ENCODE measurements at regions not wholly inside any gene's neighbourhood (a gene's known extent, or its start where the extent isn't known, plus 50 kb on each side); places are given as distances from the start of the nearest gene placed in this dataset.
A peak's percentile ranks its signal among the peaks of the same experiment; 100 is the strongest.

DNA sequence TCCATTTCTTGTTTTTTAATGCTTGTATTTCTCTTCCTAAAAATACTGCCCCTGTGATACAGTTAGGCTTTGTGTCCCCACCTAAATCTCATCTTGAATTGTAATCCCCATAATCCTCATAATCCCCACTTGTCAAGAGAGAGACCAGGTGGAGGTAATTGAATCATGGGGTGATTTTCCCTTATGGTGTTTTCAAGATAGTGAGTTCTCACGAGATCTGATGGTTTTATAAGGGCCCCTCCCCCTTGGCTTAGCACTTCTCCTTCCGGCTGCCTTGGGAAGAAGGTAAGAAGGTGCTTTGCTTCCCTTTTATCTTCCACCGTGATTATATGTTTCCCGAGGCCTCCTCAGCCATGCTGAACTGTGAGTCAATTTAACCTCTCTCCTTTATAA, 227.4 kb downstream of the MAN2A1 start:
- Histone ChIP-seq H3K9me3 (no peaks in the 10 kb centered on the region), H3K27ac (no peak overlapping the region), H3K36me3 (no peaks in the 10 kb centered on the region), H3K4me3 (no peak overlapping the region), H3K27me3 (no peaks in the 10 kb centered on the region), H3K4me1 (no peaks in the 10 kb centered on the region)
- ATAC-seq (no peak), DNase-seq (no peak)
- intact Hi-C loops (cut with DNase I): no loop called here
- TF ChIP-seq, protein P1, sequence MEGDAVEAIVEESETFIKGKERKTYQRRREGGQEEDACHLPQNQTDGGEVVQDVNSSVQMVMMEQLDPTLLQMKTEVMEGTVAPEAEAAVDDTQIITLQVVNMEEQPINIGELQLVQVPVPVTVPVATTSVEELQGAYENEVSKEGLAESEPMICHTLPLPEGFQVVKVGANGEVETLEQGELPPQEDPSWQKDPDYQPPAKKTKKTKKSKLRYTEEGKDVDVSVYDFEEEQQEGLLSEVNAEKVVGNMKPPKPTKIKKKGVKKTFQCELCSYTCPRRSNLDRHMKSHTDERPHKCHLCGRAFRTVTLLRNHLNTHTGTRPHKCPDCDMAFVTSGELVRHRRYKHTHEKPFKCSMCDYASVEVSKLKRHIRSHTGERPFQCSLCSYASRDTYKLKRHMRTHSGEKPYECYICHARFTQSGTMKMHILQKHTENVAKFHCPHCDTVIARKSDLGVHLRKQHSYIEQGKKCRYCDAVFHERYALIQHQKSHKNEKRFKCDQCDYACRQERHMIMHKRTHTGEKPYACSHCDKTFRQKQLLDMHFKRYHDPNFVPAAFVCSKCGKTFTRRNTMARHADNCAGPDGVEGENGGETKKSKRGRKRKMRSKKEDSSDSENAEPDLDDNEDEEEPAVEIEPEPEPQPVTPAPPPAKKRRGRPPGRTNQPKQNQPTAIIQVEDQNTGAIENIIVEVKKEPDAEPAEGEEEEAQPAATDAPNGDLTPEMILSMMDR (IDR thresholded peaks at IDR 0.05): no peak

DNA sequence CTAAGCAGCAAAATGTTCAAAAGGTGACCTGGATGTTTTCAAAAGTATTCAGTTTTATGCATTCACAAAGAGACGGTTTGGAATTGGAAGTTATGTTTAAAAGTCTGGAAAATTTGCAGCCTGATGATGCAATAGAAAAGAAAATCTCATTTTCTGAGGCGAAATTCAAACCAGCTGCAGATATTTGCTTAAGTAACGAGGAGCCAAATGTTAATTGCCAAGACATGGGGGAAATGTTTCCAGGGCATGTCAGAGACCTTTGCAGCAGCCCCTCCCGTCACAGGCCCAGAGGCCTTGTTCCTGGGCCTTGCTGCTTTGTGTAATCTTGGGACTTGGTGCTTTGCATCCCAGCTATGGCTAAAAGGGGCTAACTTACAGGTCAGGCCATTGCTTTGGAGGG, 228.2 kb downstream of the MAN2A1 start:
- Histone ChIP-seq H3K27ac (no peak overlapping the region), H3K36me3 (no peaks in the 10 kb centered on the region), H3K27me3 (no peaks in the 10 kb centered on the region), H3K9me3 (no peaks in the 10 kb centered on the region), H3K4me3 (no peak overlapping the region), H3K4me1 (no peaks in the 10 kb centered on the region)
- TF ChIP-seq, protein P1 (IDR thresholded peaks at IDR 0.05): no peak
- intact Hi-C loops (cut with DNase I): no loop called here
- ATAC-seq: no peak
- DNase-seq: no peak

DNA sequence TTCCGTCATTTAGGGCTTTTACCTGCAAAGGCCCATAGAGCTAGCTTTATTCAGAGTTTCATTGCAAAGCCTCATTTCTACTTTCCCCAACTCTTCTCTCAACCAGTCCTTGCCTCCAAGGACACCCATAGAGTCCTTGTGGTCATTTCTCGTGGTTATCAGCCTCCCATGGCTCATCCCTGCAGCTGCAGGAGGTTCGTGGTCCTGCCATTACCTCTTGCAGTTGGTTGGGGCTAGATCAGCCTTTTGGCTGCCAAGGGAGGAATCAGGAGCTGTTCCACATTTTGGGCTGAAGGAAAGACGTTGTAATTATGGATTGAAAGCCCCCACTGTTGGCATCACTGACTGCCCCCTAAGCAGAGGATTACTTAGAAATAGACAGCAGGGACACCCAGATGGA, 231.0 kb downstream of the MAN2A1 start:
- Histone ChIP-seq H3K27me3 (no peaks in the 10 kb centered on the region), H3K9me3 (no peaks in the 10 kb centered on the region), H3K27ac (no peak overlapping the region), H3K4me1 (no peaks in the 10 kb centered on the region), H3K4me3 (no peak overlapping the region), H3K36me3 (no peaks in the 10 kb centered on the region)
- ATAC-seq: no peak
- no peak for DNase-seq
- intact Hi-C loops (cut with DNase I): no loop called here
- TF ChIP-seq, protein P1 (IDR thresholded peaks at IDR 0.05): no peak

DNA sequence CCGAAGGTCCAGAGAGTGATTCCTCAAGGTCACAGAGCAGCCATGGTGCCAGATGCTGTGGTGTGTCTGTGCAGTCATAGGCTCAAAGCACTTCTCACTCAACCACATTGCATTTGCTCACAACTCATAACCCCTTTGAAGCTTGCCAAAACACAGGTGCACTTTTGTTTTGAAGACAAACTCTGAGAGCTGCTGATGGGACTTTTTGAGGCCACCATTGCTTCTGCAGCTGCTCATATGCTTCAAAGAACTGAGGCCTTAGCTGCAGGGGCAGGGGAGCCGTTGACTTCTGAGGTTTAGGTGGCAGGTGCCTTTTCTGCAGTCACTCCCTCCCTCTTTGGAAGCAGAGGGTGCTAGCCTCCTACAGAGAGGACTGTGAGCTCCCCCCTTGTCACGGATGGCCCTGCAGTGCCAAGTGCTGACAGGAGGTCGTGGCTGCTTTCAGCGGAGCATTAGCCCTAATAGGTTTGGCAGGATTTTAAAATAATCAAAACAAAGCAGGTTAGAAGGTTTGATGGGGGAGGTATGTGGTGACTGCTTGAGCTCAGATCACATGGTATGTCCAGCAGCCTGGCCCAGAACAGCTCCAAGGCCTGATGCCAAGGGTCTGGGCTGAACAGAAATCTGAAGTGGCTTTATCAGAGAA, 232.1 kb downstream of the MAN2A1 start:
- intact Hi-C loops (cut with DNase I): no loop called here
- Histone ChIP-seq H3K4me3 (no peak overlapping the region), H3K27me3 (no peaks in the 10 kb centered on the region), H3K27ac (no peak overlapping the region), H3K9me3 (no peaks in the 10 kb centered on the region), H3K36me3 (no peaks in the 10 kb centered on the region), H3K4me1 (no peaks in the 10 kb centered on the region)
- DNase-seq (peak; percentile 80), ATAC-seq (peak; percentile 92)
- TF ChIP-seq, protein P1 (IDR thresholded peaks at IDR 0.05): no peak

DNA sequence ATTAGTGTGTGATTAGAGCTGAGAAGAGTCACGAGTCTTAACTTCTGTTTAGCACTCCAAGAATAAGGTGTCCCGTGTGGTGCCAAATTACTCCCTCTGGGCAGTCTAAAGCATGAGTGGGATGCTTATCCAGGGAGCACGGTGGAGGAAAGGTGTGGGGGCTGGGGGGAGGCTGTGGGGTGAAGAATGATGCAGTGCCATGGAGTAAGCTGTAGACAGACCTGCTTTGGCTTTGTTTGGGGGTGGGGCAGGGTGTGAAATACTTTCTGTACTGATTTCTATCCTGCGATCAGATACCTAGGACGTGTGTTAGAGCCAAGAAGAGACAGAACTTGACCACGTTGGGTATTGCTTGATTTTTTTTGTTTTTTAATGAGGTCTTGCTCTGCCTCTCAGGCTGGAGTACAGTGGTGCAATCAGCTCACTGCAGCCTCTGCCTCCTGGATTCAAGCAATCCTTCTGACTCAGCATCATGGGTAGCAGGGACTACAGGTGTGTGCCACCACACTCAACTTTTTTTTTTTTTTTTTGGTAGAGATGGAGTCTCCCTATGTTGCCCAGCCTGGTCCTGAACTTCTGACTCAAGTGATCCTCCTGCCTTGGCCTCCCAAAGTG, 232.8 kb downstream of the MAN2A1 start:
- Histone ChIP-seq H3K36me3 (no peaks in the 10 kb centered on the region), H3K27ac (no peak overlapping the region), H3K4me1 (no peaks in the 10 kb centered on the region), H3K4me3 (no peak overlapping the region), H3K27me3 (no peaks in the 10 kb centered on the region), H3K9me3 (no peaks in the 10 kb centered on the region)
- ATAC-seq: peak; percentile 51
- no peak for DNase-seq
- TF ChIP-seq, protein P1 (IDR thresholded peaks at IDR 0.05): no peak
- intact Hi-C loops (cut with DNase I): no loop called here
